Activated T-cell treated with anti-CD3 and anti-CD28 coated beads for 1 hour (primary cell): ENCODE measurements at regions not wholly inside any gene's neighbourhood (a gene's known extent, or its start where the extent isn't known, plus 50 kb on each side); places are given as distances from the start of the nearest gene placed in this dataset.

Source experiments
- DNase-seq: peaks from one replicate; pipeline ENCODE4 v3.0.0-alpha.2; 2020; ENCODE audit warnings: low read depth

DNA sequence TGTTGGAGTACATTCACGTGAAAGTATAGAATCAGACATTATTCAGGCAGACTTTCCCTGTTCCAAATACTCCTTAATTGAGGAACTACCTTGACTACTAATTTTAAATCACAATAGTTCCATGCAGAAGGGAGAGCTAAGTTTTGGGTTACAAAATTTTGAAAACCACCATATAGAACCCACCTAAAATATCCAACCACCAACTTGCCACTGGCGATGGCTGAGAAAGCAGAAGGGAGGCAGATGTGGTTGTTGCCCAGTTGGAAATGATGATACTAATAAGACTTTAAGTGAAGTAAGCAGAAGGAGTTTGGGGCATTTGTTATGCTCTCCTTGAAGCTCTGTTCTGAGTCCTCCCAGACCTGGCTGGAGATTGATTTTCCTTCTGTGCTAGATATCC lies 190.7 kb downstream of the HLX start:
- no peak for DNase-seq

DNA sequence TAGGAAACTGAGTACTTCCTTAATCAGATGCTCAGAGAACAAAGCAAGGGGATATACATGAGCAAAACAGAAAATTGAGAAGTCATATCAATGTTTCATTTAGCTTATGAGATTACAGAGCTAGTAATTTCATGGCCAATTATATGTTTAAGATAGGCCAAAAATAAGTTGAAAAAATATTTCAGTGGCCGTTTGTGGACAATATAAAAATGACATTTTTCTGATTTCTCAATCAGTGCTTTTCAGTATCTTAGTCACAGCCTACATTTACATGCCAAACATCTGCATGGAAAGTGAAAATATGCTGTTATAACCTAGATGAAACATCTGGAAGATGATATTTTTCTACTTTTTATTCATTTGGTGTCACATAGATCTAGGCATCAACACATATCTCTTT lies 192.5 kb downstream of the HLX start:
- DNase-seq = no peak

DNA sequence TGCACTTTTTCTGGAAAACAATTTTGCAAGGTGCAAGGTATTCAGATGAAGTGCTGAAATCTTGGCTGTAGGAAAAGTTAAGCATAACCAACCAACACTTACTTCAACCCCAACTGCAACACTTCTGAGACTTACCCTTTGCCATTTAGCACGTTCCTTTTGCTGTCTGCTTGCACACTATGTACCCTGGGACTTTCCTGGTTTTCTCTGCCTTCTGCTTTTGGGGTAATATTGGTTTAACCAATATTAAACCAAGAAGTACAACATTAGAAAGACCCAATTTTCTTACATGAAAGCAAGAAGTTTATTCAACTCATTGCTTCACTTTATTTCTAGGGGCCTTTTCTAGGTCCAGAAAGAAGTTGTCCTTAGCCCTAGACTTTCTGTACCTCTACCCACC lies 193.0 kb downstream of the HLX start:
- no peak for DNase-seq

DNA sequence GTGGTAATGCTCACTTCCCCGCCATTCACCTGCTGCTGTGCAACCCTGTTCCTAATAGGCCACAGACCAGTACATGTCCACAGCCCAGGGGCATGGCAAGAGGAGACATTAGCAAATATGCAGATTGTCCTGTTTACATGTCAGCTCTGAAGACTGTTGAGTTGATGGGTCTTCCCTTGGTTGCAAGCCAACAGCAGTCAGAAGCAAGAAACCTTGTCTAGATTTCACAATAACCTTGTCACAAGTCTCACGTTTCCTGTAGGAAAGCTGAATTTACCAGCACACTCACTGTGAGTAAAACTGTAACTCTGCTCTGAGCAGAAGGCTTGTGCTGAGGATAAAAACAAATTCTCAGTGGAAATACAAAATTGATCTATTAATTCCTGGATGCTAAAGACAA lies 195.1 kb downstream of the HLX start:
- no peak for DNase-seq

DNA sequence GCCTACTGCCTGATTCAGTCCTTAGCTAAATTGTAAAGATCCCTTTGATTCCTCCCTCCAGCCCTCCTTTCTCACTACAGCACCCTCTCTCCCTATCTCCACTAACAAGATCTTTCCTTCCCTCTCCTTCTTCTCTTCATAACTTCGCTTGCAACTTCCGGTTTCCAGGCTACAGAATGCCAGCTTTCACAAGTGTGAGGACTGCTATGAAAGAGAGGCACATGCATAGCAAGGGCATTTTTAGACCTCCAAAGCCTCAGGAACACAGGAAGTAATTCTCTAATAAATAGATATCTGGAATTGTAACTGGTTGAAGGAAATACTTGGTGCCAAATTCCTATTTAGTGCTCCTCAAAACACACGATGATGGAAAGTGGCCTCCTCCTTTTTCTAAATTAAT lies 196.7 kb downstream of the HLX start:
- no peak for DNase-seq

DNA sequence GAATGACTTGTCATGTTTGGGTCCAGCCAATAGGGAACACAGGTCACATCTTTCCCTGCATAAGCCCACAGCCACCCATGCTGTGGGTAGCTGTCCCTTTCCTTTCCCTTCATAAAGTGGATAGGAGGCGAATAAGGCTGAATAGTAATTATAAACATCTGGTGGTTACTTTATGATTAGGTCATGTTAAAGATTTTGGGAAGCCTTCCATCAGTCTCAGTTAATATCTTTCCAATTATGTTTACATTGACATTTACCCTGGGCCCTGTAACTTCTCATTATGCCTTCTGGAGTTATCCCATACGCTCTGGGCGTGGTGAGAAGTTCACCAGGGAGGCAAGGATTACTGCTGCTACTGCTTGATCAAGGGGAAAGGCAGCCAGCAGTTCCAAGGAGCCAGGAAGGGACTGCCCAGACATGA lies 197.2 kb downstream of the HLX start:
- DNase-seq = no peak

DNA sequence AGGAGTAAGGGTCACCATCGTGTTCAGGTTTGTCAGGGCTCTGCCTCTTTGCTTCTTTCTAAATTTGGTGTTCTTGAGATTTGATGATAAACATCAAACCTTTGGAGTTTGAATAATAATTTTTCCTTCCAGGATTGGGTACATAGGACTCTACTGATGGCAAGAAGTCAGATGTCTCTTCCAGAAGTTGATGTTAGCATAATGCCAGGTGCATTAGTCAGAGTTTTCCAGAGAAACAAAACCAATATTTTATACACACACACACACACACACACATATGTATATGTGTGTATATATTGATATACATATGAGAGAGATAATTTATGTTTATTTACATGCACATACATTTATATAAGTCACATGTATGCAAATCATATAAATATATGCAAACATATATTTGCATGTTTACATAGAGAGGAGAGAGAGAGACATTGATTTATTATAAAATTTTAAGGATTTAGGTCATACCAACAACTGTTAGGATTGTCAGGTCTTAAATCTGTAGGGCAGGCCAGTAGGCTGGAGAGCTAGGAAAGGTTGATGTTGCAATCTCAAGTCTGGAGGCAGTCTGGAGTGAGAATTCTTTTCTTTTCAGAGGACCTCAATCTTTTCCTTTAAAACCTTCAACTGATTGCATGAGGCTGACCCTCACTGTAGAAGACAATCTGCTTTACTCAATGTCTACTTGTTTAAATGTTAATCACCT lies 199.2 kb downstream of the HLX start:
- no peak for DNase-seq

DNA sequence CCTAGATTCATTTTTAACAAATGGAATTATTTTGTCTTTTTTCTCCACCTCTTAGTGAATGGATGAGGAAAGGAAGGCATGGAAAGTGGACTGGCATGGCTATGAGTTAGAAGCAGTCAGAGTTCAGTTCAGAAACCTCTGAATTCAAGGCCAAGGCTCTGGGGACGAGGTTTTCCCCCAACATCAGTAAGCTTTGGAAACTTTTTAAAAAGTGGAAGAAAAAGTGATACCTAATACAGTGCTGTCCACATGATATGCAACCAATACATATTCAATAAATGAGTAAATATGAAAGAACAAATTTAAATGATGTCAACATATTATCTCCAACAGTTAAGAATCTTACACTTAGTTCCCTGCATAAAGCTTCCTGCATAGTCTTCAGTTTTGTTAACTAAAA lies 204.7 kb downstream of the HLX start:
- no peak for DNase-seq

DNA sequence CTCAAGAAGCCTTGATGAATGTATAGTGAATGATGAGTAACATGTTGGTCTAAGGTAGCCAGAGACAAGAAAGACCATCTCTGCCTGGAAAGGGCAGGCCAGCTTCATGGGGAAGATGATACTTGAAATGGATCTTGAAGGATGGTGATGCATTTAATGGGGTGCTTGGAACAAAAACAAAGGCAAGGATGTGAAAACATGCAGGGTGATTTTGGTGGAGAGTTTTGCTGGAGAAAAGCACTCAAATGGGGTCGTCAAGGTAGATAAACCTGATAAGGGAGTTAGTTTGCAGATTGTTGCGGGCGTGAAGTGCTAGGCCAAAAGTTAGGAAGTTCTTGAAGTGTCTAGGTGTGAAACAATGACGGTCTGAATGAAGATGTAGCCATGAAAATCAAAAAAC lies 205.4 kb downstream of the HLX start:
- DNase-seq = no peak

DNA sequence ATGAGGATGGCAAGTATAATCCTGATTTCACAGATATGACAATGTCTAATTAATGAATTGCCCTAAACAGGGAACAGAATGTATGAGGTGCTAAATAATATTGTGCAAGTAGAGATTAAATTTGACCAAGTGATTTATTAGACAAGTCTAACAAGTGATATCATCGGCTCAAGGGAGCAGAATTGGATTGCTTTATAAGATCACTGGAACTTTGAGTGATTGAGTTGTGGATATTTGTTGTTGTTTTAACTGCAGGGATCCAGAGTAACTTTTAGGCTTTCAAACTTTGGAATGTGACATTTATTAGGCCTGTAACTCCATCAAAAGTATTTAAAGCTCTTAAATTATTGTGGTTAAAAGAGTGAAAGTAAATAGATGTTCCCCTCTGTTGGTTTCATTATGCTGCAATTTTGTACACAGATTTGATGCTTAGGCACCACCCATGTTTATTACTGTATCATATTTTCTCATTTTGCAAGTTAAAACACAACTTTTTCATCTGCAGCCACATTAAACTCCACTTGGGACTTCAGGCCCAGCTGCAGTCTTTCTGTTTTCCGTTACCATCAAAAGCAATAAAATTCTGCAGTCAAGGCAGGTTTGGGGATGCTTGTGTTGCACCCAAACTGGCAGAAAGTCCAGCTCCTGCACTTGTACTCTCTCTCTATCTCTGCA lies 206.6 kb downstream of the HLX start:
- no peak for DNase-seq

DNA sequence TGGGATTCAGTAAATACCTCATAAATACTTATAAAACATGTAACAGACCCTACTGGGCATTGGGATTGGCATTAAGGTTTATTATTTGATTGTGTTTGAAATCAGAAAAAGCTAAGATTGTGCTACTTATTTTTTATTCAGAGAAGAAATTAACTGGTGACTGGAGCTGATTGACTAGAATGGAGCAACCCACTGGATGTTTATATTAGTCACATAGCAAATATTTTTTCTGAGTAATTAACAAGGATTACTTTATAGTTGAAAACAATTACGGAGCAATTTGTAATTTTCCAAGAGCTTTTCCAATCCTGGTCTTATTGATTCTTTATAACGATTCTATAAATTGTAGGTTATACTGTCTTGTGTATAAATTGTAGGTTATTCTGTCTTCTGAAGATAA lies 208.7 kb downstream of the HLX start:
- no peak for DNase-seq

DNA sequence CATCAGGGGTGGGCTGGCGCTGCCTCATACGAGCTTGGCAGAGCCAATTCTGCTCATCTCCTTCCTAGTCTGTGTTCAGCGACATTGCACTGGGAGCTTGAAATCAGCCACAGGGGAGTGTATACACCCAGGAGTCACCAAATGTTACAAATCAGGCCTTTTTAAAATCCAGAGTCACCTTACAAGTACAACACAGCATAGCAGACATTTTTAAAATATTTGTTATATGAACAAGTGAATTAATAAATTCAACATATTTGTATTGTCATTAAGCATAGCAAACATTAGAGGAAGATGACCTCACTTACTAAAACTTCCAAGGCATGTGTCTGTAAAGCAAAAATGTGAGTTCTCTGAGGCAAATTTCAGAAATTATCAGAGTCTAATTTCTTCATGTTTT lies 210.0 kb downstream of the HLX start:
- DNase-seq = no peak

DNA sequence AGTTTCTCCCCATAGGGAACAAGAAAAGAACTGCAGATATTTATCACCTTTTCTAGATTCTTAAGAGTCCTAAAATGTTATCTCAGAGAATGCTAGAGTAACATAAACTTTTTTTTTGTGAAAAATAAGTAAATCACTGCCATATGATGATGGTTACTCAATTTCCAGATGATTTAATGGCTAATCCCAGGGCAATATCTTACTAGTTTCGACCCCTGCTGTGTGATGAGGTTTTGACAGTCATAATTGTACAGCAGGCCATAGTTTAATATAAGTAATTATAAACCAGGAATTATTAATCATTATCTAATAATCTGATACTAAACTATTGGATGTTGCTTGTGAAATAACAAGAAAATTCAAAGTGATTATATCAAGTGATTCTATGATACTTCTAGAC lies 210.6 kb downstream of the HLX start:
- no peak for DNase-seq

DNA sequence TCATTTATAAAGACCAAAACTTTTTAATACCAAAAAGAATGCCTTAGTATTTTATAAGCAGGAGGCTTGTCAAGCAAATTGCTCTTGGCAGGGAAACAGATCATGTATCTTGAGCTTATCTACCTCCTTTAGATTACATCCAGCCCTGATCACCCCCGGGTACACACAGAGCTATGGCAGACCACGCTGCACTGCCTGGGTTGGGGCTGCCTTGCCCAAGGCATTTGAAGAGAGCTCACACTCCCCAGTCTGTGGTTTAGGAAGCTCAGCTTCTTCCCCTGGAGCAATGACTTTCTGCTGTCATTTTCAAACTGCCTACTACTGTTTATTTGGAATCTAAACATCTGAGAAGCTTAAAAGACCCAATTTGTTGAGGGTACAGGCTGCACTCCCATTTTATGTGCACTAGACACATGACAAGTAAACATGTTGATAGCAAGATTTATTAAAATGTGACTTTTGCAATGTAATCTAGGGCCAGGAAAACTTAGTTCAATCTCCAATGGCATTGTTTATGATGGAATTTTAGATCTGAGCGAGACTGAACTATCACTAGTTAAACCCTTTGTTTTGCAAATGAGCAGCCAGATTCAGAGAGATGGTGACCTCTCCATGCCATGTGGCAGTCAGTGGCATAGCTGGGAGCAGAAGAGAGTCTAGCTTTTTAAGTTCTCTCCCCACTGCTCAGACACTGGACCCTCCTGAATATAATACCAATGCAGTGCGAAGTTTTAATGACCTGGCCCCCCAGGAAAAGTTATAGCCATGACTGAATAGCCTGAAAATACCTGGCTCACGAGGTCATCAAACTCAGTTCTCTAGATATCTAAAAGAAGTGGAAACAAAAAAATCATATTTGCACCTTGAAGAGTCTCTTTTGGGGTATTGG lies 214.9 kb downstream of the HLX start:
- DNase-seq = no peak

DNA sequence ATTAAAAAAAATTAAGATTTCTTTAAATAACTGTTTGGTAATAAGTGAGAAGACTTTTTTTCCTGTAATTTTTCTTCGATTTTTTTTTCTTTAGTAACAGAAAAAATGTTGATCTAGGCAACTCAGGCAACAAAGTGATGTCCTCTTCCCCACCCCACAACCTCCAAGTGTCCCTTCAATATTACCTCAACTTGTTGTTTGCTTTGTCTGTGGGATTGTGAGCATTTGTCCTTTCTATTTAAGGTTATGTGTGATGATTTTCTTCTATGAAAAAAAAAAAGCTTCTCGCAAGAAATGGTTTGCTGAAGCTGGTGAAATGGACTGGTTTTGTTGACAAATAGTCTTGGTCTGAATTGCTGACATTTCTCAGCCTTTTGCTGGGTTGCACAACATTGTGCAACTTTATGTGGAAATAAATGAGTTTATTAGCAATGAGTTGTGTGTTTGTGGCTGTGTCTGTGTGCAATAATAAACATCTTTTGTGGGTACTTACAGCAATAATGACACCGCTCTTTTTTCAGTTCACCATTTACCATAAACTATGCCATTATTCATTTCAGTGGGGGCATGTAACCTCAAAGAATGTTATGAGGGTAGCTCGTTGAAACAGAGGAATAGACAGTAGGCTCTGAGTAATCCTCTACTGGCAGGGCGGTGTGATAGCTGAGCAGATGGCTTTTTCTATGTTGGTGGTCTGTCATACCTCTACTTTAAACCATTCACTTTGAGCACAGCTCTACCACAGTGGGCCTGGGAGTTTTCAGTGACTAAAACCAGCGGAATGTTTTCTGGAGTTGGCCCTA lies 218.4 kb downstream of the HLX start:
- no peak for DNase-seq

DNA sequence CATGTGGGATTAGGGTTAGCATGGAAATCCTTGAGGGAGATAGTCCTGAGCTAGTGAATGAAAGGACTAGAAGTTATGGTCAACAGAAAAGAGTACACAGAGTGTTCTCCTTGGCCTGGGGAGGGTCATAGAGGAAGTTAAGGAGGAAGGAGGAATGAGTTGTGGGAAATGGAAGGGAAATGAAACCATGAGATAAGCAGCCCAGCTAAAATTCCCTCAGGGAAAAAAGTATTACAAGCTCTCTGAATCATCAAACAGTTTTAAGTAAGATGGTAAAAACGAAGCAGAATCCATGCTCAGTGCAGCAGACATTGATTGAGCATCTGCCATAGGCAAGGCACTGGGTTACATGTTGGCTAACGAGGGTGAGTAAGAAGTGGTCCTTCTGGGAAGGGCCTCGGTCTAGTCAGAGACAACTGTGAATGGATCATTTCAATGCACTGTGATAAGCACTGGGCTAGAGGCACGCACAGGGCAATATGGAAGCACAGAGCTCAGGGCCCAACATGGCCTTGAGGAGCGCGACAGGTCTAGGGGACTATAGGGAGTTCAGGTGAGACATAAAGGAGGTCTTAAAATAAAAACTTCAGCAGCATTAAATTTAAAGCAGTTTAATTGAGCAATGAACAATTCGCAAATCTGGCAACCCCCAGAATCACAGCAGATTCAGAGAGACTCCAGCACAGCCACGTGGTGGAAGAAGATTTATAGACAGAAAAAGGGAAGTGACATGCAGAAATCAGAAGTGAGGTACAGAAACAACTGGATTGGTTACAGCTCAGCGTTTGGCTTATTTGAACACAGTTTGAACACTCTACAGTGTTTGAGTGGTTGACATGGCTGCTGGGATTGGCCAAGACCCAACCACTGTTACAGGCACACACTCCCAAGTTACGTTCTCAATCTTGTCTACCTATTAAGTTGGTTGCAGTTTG lies 219.5 kb downstream of the HLX start:
- DNase-seq = no peak

DNA sequence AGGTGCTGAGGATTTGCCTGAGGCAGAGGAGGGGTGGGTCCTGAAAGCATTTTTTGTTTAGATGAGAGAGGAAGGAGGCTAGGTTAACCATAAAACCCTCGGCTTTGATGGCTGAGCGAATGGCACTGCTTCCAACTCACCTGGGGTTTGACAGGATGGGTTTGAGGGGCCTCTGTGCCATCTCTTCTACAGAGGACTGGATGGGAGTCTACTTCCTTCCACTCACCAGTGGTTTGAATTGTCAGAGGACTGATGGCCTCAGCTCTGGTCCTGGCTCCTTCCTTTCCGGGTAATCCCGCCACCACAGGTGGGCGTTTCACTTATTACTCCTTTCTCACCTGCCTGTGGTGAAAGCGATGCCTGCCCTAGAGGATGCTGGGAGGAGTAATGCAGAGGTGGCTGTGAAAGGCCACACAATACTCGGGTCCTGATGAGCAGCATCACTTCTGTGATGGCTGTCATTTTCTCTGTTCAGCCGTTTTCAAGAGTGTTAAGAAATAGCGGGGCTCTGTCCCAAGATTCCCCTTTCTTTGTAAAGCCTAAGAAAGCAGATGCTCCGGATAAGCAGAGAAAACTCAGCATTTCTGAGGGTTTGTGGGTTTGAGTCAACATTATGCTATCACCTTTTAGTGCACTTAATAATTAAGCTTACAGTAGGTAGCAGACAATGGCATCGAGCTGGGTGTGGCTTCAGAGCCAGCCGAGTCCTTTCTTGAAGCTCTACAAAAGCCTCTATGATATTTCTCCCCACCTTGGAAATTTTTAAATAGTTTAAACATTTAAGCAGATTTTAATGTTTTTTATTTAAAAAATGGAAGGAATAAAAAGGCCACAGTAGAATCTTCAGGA lies 220.7 kb downstream of the HLX start:
- no peak for DNase-seq

DNA sequence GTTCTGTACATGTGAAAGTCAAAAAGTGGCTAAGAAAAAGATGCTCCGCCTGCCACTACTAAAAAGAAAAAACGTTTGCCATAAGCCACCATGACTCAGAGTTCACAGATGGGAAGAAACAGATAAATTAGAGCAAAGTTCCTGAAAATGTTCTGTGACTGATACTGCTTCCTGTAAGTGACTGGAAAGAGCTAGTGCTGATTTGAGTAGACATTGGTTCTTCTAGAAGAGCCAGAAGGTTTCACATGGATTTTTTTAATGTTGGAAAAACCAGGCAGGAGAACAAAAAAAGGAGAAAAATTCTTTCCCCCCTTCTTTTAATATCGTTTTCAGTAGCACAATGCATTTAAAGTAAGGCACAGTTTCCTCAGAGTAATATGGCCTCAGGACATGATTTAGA lies 221.4 kb downstream of the HLX start:
- DNase-seq = no peak

DNA sequence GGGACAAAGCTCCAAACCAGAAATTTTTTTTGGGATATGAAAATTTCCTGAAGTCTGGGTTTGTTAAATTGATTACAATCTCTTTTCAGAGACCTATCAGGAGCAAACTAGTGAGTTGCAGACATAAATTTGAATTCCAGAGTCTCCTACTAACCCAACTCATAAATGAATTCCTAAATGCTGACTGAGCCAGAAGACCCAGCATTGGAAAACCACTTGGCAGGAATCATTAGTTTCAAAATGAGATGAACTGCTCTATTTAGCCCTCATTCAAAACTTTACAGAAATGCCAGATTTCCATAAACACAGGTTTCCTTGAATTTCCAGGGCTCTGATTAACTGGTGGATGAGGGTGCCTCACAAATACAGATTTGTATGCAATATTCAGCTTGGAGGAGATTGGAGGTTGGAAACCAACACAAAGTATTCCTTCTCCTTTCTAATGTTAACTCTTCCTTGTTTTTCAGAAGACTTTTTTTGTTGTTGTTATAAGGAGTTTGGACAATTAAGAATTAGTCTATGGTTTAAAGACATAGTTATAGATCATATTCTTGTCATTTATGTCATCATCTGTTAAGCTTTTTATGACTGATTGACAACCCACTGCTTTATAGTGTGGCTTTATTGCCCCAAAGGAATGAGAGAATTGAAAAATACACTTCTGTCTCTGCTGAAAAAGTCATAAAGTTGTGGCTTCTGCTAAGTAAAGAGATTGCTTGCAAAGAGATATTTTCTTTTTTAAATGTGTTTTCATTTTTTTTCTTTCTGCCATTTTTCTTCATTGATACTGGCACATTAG lies 222.8 kb downstream of the HLX start:
- no peak for DNase-seq
